NB4 (cell line): ENCODE measurements at regions not wholly inside any gene's neighbourhood (a gene's known extent, or its start where the extent isn't known, plus 50 kb on each side); places are given as distances from the start of the nearest gene placed in this dataset.

Experiments used
- CTCF ChIP-seq: IDR thresholded peaks from one replicate; pipeline ENCODE4 v1.5.1; 2012; ENCODE audit warnings: low read depth, low read length
- MAX ChIP-seq: IDR thresholded peaks from 2 replicates; pipeline ENCODE4 v1.6.1; 2011; ENCODE audit warnings: low read depth, low read length
- POLR2A ChIP-seq: IDR thresholded peaks from 2 replicates; pipeline ENCODE4 v1.6.1; 2011; ENCODE audit warnings: mild to moderate bottlenecking; ENCODE audit not compliant: insufficient read length; ENCODE audit errors: extremely low read depth

GRCh38 chr4:11908205-11908604 is 479.5 kb upstream of the HS3ST1 start:
- TF ChIP-seq CTCF (no peak), MAX (no peak), POLR2A (no peak)
